ENCODE measurements at regions not wholly inside any gene's neighbourhood (a gene's known extent, or its start where the extent isn't known, plus 50 kb on each side); places are given as distances from the start of the nearest gene placed in this dataset.

DNA sequence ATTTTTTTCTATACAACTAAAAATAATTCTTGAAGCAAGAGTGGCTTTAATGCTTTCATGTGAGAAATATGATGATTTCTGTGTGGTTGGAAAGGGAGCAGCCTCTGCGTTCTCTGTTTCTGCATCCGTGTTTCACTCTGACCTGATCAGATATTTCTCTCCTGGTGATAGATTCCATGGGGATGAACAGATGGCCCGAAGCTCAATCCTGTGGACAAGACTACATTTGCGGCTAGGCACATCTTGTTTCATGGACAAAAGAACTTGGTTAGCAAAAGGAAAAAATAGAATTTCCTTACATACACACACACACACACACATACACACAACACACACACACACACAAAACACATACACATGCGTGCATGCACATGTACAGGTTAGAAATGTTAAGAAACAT lies 218.2 kb upstream of the ADAMTS16 start:
- H3K9me3 Mint-ChIP-seq: 0 out of 5 replicates have a peak, but pooled peaks cover 0 to 1% of the 10 kb centered on the region in 2 experiments
- TF ChIP-seq, protein P1, sequence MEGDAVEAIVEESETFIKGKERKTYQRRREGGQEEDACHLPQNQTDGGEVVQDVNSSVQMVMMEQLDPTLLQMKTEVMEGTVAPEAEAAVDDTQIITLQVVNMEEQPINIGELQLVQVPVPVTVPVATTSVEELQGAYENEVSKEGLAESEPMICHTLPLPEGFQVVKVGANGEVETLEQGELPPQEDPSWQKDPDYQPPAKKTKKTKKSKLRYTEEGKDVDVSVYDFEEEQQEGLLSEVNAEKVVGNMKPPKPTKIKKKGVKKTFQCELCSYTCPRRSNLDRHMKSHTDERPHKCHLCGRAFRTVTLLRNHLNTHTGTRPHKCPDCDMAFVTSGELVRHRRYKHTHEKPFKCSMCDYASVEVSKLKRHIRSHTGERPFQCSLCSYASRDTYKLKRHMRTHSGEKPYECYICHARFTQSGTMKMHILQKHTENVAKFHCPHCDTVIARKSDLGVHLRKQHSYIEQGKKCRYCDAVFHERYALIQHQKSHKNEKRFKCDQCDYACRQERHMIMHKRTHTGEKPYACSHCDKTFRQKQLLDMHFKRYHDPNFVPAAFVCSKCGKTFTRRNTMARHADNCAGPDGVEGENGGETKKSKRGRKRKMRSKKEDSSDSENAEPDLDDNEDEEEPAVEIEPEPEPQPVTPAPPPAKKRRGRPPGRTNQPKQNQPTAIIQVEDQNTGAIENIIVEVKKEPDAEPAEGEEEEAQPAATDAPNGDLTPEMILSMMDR (conservative IDR thresholded peaks at IDR 0.05): no peak
- H3K4me1 Mint-ChIP-seq: peaks cover 0 to 2% of the 10 kb centered on the region in 2 experiments; a peak in 1 of 4 replicates
- Histone ChIP-seq H3K4ac (ENCODE audit: low read depth, low read length) (no peak overlapping the region), H3K18ac (ENCODE audit: insufficient read length, low read depth, low read length) (no peak overlapping the region), H4K20me1 (ENCODE audit: control insufficient read depth, insufficient read depth, insufficient read length) (no peaks in the 10 kb centered on the region), H2BK5ac (ENCODE audit: insufficient read length, low read length) (no peak overlapping the region), H3K4me2 (ENCODE audit: insufficient read depth, insufficient read length, low read length) (no peak overlapping the region), H3K4me1 (ENCODE audit: insufficient read depth, low read length) (no peaks in the 10 kb centered on the region), H3K23me2 (ENCODE audit: insufficient read length, low read depth, low read length, poor library complexity, severe bottlenecking) (no peaks in the 10 kb centered on the region), H3K23ac (ENCODE audit: insufficient read length, low read depth, low read length) (no peak overlapping the region), H2AFZ (ENCODE audit: low read length) (no peak overlapping the region), H3K27me3 (ENCODE audit: insufficient read depth, low read length) (no peaks in the 10 kb centered on the region), H3K9me3 (ENCODE audit: control insufficient read depth, low read depth, low read length) (no peaks in the 10 kb centered on the region), H3T11ph (ENCODE audit: low read length) (no peak overlapping the region), H3K79me2 (ENCODE audit: insufficient read depth, low read length) (no peaks in the 10 kb centered on the region), H2BK15ac (ENCODE audit: low read depth, low read length) (no peak overlapping the region), H3K27ac (ENCODE audit: insufficient read length, low read depth, low read length) (no peak overlapping the region), H2AK5ac (ENCODE audit: insufficient read length, low read length) (no peak overlapping the region), H4K8ac (replicated peaks; ENCODE audit: insufficient read length, low read depth, low read length) (no peak overlapping the region), H4K91ac (ENCODE audit: insufficient read length, low read depth, low read length) (no peak overlapping the region), H3K9ac (ENCODE audit: extremely low read depth, insufficient read length, low read length) (no peak overlapping the region), H4K5ac (ENCODE audit: insufficient read length, low read depth, low read length) (no peak overlapping the region), H2BK120ac (ENCODE audit: low read depth, low read length, poor library complexity, severe bottlenecking) (no peak overlapping the region), H2BK20ac (ENCODE audit: low read depth, low read length, poor library complexity, severe bottlenecking) (no peak overlapping the region), H3K79me1 (ENCODE audit: insufficient read depth, low read depth, low read length, poor library complexity, severe bottlenecking) (no peaks in the 10 kb centered on the region), H2BK12ac (ENCODE audit: insufficient read length, low read depth, low read length) (no peak overlapping the region), H3K56ac (ENCODE audit: insufficient read length, low read depth, low read length) (no peak overlapping the region), H3K14ac (ENCODE audit: insufficient read depth, low read length) (no peak overlapping the region)
- no peak for DNase-seq
- no CpG with 5 or more reads among the region's 5 CpGs for WGBS (ENCODE audit: extremely low coverage, insufficient read length, low lambda C conversion rate)
- no peak overlapping the region for H3K27ac Mint-ChIP-seq
- no peaks in the 10 kb centered on the region; the same call in 1 of the 2 replicates for H3K27me3 Mint-ChIP-seq (ENCODE audit: low read depth)
- H3K36me3 Mint-ChIP-seq (ENCODE audit: insufficient read depth in 1 of 3, low read depth in 3 of 3): no peaks in the 10 kb centered on the region
- H3K4me3 Mint-ChIP-seq: no peak overlapping the region

Measured in H9 (cell line).